Cardiac fibroblast (primary cell): ENCODE measurements at regions not wholly inside any gene's neighbourhood (a gene's known extent, or its start where the extent isn't known, plus 50 kb on each side); places are given as distances from the start of the nearest gene placed in this dataset.
A peak's percentile ranks its signal among the peaks of the same experiment; 100 is the strongest.

ENCODE experiments used
- DNase-seq, 2 donors: peaks; one replicate each; pipeline versions ENCODE4 v3.0.0 to v3.0.0-alpha.2; 2010; ENCODE audit warnings: low read depth in 2 of 2
- H3K4me3 ChIP-seq, 2 donors: replicated peaks in 1 of 2; 1 replicate in 1 of 2; 2 replicates in 1 of 2; pipeline ENCODE4 v1.5.1; 2011; ENCODE audit warnings: low read depth in 2 of 2, low read length in 2 of 2, mild to moderate bottlenecking in 2 of 2, moderate library complexity in 1 of 2
- TF ChIP-seq, protein P1 (sequence below): IDR thresholded peaks from one replicate; pipeline ENCODE4 v1.5.1; 2011; ENCODE audit warnings: low read depth, mild to moderate bottlenecking, low read length, inconsistent platforms

DNA sequence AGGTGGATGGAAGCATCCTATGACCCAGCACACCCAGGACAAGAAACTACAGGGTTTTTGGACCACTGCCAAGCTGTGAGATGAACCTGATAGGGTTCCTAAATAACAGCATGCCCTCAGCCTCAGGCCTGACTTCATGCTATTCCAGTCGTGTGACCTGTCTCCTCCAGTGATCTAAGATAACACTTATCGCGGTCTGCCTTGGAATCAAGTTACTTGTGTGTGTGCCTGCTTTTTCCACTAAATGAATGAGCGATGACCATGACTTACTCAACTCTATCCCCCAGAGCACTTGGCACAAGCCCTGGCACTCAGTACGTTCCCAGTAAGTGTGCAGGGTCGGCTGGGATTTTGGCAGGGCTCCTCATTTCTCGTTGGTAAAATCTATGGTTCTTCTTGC lies 172.7 kb upstream of the TP63 start:
- TF ChIP-seq, protein P1, sequence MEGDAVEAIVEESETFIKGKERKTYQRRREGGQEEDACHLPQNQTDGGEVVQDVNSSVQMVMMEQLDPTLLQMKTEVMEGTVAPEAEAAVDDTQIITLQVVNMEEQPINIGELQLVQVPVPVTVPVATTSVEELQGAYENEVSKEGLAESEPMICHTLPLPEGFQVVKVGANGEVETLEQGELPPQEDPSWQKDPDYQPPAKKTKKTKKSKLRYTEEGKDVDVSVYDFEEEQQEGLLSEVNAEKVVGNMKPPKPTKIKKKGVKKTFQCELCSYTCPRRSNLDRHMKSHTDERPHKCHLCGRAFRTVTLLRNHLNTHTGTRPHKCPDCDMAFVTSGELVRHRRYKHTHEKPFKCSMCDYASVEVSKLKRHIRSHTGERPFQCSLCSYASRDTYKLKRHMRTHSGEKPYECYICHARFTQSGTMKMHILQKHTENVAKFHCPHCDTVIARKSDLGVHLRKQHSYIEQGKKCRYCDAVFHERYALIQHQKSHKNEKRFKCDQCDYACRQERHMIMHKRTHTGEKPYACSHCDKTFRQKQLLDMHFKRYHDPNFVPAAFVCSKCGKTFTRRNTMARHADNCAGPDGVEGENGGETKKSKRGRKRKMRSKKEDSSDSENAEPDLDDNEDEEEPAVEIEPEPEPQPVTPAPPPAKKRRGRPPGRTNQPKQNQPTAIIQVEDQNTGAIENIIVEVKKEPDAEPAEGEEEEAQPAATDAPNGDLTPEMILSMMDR: no peak
- no peak overlapping the region for H3K4me3 ChIP-seq
- peak in 1 of 2 donors; percentile 56 for DNase-seq

DNA sequence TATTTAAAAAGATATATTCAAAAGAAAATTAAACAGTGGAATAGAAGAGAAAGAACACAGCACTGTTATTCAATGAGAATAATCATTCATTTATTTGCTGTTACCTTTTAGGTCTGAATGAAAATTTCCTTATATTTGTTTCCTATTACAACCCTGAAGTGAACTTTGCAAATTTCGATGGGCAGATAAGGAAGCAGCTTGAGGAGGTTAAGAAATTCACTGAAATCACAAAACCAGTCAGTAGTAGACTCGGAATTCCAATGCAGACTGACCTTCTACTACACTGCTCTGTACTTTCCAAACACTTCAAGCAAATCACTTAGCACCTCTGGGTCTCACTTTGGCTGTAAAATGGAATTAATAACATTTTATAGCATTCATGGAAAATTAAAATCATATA lies 172.0 kb upstream of the TP63 start:
- DNase-seq: no peak
- TF ChIP-seq, protein P1: no peak
- no peak overlapping the region for H3K4me3 ChIP-seq

DNA sequence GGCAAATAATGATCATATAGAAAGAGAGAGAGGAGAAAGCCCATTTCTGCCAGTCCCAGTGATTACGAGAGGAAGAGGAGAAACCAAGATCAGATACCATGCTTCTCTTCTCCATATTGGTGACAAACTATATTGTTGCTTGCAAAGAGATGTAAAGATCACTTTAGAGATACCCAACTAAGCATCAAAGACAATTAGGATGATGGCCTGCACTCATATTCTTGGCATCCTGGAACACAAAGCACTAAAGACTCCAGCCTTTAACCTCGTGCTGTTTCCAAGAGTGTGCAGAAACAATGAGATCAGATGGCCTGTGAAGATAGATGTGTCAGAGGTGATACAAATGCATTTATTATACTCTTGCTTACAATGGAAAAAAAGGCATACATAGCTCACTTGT lies 170.7 kb upstream of the TP63 start:
- DNase-seq: no peak
- TF ChIP-seq, protein P1: no peak
- no peak overlapping the region for H3K4me3 ChIP-seq

DNA sequence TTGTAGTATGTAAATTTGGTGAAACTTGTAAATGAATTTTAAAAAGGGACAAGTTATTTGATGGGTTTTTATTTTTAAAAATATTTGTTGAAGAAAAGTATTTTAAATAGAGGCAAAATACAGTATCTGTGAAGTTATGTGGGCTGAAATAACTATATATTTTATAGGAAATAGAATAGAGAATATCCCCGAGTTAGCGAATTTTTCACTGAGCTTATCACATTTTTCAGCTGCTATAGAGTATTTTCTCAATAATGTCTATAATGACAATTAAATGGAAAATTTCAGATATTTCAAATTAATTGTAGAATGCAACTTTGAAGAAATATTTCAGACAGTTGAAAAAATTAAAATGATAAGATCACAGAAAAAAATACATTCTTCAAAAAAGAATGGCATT lies 166.4 kb upstream of the TP63 start:
- no peak for DNase-seq
- H3K4me3 ChIP-seq: no peak overlapping the region
- TF ChIP-seq, protein P1: no peak

DNA sequence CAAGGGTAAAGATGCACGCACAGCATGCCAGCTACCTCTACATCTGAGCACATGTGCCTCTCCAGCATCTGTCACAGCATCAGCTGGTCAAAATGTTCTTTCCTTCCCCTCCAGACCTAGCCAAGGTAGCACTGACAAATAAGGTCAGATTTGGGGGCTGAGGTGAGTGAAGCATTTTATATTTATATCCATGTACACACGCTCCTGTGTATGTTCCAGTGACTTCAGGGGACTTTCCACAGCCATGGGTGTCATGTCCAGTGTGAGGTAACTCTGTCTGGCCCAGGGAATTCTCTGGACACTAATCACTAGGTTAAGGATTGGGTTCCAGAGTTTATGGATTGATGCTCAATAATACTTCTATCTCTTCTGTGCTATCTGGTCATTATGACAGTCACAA lies 165.2 kb upstream of the TP63 start:
- TF ChIP-seq, protein P1: no peak
- DNase-seq: no peak
- no peak overlapping the region for H3K4me3 ChIP-seq

DNA sequence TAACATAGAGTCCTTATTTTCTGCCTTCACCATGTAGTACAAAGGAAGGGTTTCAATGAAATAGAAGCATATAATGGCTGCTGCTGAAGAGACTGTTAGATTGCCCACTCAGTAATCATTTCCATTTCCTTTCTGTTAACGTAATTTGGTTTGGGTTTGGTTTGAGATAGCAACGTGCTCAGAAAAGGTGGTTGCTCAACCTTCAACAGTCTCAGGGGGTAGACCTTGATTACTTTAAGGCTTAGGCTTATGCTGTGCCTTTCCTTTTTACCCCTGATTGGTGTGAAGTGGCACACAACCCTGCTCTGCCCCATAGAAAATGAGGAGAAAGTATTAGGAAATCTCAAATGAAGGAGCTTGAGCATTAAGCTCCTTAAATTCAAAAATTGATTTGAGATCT lies 163.7 kb upstream of the TP63 start:
- H3K4me3 ChIP-seq: no peak overlapping the region
- TF ChIP-seq, protein P1: no peak
- no peak for DNase-seq

DNA sequence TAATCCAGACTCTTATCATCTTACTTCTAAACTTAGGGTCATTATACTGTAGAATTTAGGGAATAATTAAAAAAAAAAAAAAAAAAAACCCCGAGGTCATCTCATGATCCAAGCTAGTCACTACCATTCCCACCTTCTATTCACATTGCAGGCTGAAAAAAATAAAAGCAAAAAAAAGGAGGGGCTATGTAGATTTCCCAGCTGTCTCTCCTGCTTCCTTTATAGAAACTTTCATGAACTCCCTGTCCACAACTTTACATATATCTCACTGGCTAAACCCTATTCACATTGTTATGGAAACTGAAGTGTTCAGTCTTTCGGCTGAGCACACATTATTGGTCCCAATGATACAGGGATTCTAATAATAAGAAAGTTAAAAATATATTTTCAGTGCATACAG lies 156.2 kb upstream of the TP63 start:
- TF ChIP-seq, protein P1: no peak
- no peak for DNase-seq
- no peak overlapping the region for H3K4me3 ChIP-seq
